A673 (cell line): ENCODE measurements at regions not wholly inside any gene's neighbourhood (a gene's known extent, or its start where the extent isn't known, plus 50 kb on each side); places are given as distances from the start of the nearest gene placed in this dataset.

Experiments used
- CTCF ChIP-seq: fragments of 300-800, 200-600 bp; sonication (generic); conservative IDR thresholded peaks from 2 replicates; pipeline ENCODE4 v1.5.1; 2017; ENCODE audit warnings: low read depth, mild to moderate bottlenecking, antibody characterized with exemption, low read length, moderate library complexity, mixed read lengths
- EZH2 ChIP-seq: fragments of 200-600 bp; sonication (generic); IDR thresholded peaks from 2 replicates; pipeline ENCODE4 v1.6.1; 2017; ENCODE audit warnings: borderline replicate concordance, low read depth, mild to moderate bottlenecking, mixed read lengths, antibody characterized with exemption, low read length; ENCODE audit not compliant: poor library complexity, severe bottlenecking

- TF ChIP-seq CTCF (no peak), EZH2 (no peak)
Measured at GRCh38 chr6:134756374-134757025, 193.4 kb downstream of the ALDH8A1 start.
